Breast epithelium (tissue), 3 donors: ENCODE measurements at regions not wholly inside any gene's neighbourhood (a gene's known extent, or its start where the extent isn't known, plus 50 kb on each side); places are given as distances from the start of the nearest gene placed in this dataset.

ENCODE experiments used
- CTCF ChIP-seq, 3 donors: fragments of 450-650 bp; IDR thresholded peaks; one replicate each; pipeline ENCODE4 v1.5.1; 2016 to 2017; ENCODE audit warnings: antibody characterized with exemption in 3 of 3, mild to moderate bottlenecking in 3 of 3, moderate library complexity in 3 of 3
- POLR2A ChIP-seq: fragments of 450-650 bp; IDR thresholded peaks from one replicate; pipeline ENCODE4 v1.6.1; 2016; ENCODE audit warnings: antibody characterized with exemption, mild to moderate bottlenecking, moderate library complexity

GRCh38 chr2:11014026-11014425, 102.3 kb downstream of the KCNF1 start:
- no peak for TF ChIP-seq CTCF (IDR thresholded peaks at IDR 0.05)
- TF ChIP-seq POLR2A, result no peak
